Gastroesophageal sphincter (tissue), 4 donors: ENCODE measurements at regions not wholly inside any gene's neighbourhood (a gene's known extent, or its start where the extent isn't known, plus 50 kb on each side); places are given as distances from the start of the nearest gene placed in this dataset.

Source experiments
- ATAC-seq: fragments of 150-250 bp; one replicate; pipeline ENCODE4 v1.9.1; 2016; ENCODE audit warnings: mild to moderate bottlenecking, moderate library complexity
- H3K27ac ChIP-seq, 4 donors: fragments of 200-600 bp; sonication (generic) in 3 of 4; 1 replicate in 3 of 4; 2 replicates in 1 of 4; pipeline ENCODE4 v1.5.1; 2016 to 2019
- H3K27me3 ChIP-seq: fragments of 200-600 bp; sonication (generic); one replicate; pipeline ENCODE4 v1.5.1; 2019
- H3K36me3 ChIP-seq, 2 donors: fragments of 200-600 bp; sonication (generic); one replicate each; pipeline ENCODE4 v1.5.1; 2019; ENCODE audit warnings: control low read depth in 1 of 2
- H3K4me1 ChIP-seq, 3 donors: fragments of 200-600 bp; sonication (generic); 1 replicate in 2 of 3; 2 replicates in 1 of 3; pipeline ENCODE4 v1.5.1; 2016 to 2019; ENCODE audit warnings: control low read depth in 2 of 3
- H3K4me3 ChIP-seq, 2 donors: fragments of 200-600 bp; sonication (generic); one replicate each; pipeline ENCODE4 v1.5.1; 2019; ENCODE audit warnings: mild to moderate bottlenecking in 1 of 2, moderate library complexity in 1 of 2
- H3K9me3 ChIP-seq, 3 donors: fragments of 200-600 bp; sonication (generic); one replicate each; pipeline ENCODE4 v1.5.1; 2017 to 2019; ENCODE audit warnings: control low read depth in 2 of 3
- EP300 ChIP-seq: sonication (generic); formaldehyde crosslinking; IDR thresholded peaks from one replicate; pipeline ENCODE4 v1.6.1; 2017; ENCODE audit warnings: antibody characterized with exemption, mild to moderate bottlenecking
- POLR2A ChIP-seq, 2 donors: fragments of 450-650 bp; IDR thresholded peaks; one replicate each; pipeline ENCODE4 v1.6.1; 2017; ENCODE audit warnings: antibody characterized with exemption in 2 of 2, mild to moderate bottlenecking in 2 of 2, moderate library complexity in 1 of 2
- POLR2AphosphoS5 ChIP-seq: sonication (generic); formaldehyde crosslinking; IDR thresholded peaks from one replicate; pipeline ENCODE4 v1.6.1; 2017; ENCODE audit warnings: antibody characterized with exemption
- WGBS, 2 donors: methylation state at CpG; one replicate each; pipeline ENCODE4 v1.1.5; 2018; ENCODE audit warnings: low coverage in 1 of 2; 5-methylcytosine and 5-hydroxymethylcytosine counted together
- TF ChIP-seq, protein P1 (sequence below), 4 experiments: fragments of 200-600 bp in 2 of 4; fragments of 450-650 bp in 2 of 4; sonication (generic) in 1 of 4; IDR thresholded peaks; one replicate each; pipeline ENCODE4 v1.5.1; 2017 to 2019; ENCODE audit warnings: antibody characterized with exemption in 4 of 4, mild to moderate bottlenecking in 2 of 4, moderate library complexity in 2 of 4

GRCh38 chrX:39830414-39830813 is 267.3 kb downstream of the BCOR start:
- TF ChIP-seq POLR2AphosphoS5 (peak; percentile 60), POLR2A (IDR thresholded peaks at IDR 0.05) (no peak), EP300 (no peak)
- TF ChIP-seq, protein P1, sequence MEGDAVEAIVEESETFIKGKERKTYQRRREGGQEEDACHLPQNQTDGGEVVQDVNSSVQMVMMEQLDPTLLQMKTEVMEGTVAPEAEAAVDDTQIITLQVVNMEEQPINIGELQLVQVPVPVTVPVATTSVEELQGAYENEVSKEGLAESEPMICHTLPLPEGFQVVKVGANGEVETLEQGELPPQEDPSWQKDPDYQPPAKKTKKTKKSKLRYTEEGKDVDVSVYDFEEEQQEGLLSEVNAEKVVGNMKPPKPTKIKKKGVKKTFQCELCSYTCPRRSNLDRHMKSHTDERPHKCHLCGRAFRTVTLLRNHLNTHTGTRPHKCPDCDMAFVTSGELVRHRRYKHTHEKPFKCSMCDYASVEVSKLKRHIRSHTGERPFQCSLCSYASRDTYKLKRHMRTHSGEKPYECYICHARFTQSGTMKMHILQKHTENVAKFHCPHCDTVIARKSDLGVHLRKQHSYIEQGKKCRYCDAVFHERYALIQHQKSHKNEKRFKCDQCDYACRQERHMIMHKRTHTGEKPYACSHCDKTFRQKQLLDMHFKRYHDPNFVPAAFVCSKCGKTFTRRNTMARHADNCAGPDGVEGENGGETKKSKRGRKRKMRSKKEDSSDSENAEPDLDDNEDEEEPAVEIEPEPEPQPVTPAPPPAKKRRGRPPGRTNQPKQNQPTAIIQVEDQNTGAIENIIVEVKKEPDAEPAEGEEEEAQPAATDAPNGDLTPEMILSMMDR (IDR thresholded peaks at IDR 0.05): no peak
- H3K27me3 ChIP-seq: no peaks in the 10 kb centered on the region
- no CpG with 5 or more reads among the region's 2 CpGs for WGBS, 2 donors
- H3K36me3 ChIP-seq: no peaks in the 10 kb centered on the region
- peak overlapping the region in 2 of 4 donors; percentile 1 to 43 for H3K27ac ChIP-seq
- no peaks in the 10 kb centered on the region for H3K9me3 ChIP-seq
- H3K4me3 ChIP-seq: no peak overlapping the region
- peak; percentile 59 for ATAC-seq
- H3K4me1 ChIP-seq: peaks cover 0 to 10% (median 0%) of the 10 kb centered on the region in 3 donors

DNA sequence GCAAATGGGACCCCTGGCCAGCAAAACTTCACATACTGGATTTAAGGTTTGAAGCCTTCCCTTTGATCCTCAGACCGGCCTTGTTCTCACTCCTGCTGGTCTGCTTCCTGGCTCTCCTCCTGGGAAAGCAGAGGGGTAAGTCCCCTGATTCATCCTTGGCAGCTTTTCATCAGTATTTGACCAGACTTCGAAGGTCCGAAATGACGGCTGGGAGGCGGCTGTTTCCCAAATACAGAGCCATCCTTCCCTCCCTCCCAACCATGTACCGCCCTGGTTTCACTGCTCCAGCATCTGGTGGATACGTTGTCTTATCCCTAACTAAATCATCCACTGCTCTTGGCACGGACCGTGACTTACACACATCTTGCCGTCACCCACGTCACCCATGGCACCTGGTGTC is 265.5 kb downstream of the BCOR start:
- no peak for TF ChIP-seq POLR2A (IDR thresholded peaks at IDR 0.05)
- TF ChIP-seq, protein P1 (IDR thresholded peaks at IDR 0.05): no peak
- no peak for TF ChIP-seq EP300
- TF ChIP-seq POLR2AphosphoS5: no peak
- peaks cover 0 to 10% (median 0%) of the 10 kb centered on the region in 3 donors for H3K4me1 ChIP-seq
- H3K36me3 ChIP-seq: no peaks in the 10 kb centered on the region
- no peak for ATAC-seq
- no peak overlapping the region for H3K4me3 ChIP-seq
- H3K9me3 ChIP-seq: no peaks in the 10 kb centered on the region
- H3K27ac ChIP-seq: no peak overlapping the region
- 64% methylated on average over 8 of the region's 11 CpGs; no CpG with 5 or more reads in 1 of the 2 donors for WGBS, 2 donors
- H3K27me3 ChIP-seq: no peaks in the 10 kb centered on the region

DNA sequence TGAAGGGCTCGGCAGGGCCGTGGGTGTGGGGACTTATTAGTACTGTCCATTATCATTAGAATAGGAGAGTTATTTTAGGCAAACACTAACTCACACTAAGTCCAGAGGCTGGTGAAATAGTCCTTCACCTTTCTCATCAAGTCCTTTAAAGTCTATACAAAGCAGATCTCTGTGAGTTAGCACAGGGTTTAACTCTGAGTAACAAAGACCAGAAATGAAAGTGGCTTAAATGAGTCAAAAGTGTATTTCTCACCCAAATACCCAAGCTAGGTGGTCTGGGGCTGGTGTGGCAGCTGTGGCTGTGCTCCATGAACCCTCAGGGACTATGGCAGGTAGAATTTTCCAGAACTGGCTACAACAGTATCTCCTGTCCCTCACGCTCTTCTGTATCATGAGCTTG is 263.2 kb downstream of the BCOR start:
- no peaks in the 10 kb centered on the region for H3K36me3 ChIP-seq
- no peaks in the 10 kb centered on the region for H3K27me3 ChIP-seq
- H3K4me1 ChIP-seq: peaks cover 0 to 10% (median 0%) of the 10 kb centered on the region in 3 donors
- no peak overlapping the region for H3K27ac ChIP-seq
- no peak for ATAC-seq
- WGBS, 2 donors: 80% methylated on average over 1 of the region's 3 CpGs; no CpG with 5 or more reads in 1 of the 2 donors
- TF ChIP-seq, protein P1 (IDR thresholded peaks at IDR 0.05): no peak
- H3K9me3 ChIP-seq: no peaks in the 10 kb centered on the region
- no peak overlapping the region for H3K4me3 ChIP-seq

GRCh38 chrX:39835241-39835640 is 262.5 kb downstream of the BCOR start:
- H3K36me3 ChIP-seq: no peaks in the 10 kb centered on the region
- TF ChIP-seq, protein P1 (IDR thresholded peaks at IDR 0.05): no peak
- TF ChIP-seq EP300: no peak
- TF ChIP-seq POLR2A (IDR thresholded peaks at IDR 0.05): no peak
- TF ChIP-seq POLR2AphosphoS5: no peak
- WGBS, 2 donors: 94% methylated on average over 4 of the region's 5 CpGs; no CpG with 5 or more reads in 1 of the 2 donors
- H3K4me1 ChIP-seq: peaks cover 0 to 4% (median 0%) of the 10 kb centered on the region in 3 donors
- H3K27ac ChIP-seq: no peak overlapping the region
- no peaks in the 10 kb centered on the region for H3K27me3 ChIP-seq
- H3K4me3 ChIP-seq: no peak overlapping the region
- ATAC-seq: no peak
- no peaks in the 10 kb centered on the region for H3K9me3 ChIP-seq

DNA sequence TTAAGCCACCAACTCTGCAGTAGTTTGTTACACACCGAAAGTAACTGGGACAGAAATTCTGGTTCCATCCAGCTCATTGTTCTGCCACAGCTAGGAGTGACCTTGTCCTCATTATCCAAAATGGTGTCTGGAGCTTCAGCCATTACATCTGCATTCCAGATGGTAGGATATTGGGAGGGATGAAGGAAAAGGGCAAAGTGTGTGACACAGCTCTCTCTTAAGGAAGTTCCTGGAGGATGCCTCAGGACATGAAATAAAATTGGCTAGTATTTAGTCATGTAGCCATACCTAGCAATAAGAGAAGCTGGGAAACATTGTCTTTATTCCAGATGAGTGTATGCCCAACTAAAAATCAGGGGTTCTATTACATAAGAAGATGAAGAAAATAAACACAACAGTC is 262.0 kb downstream of the BCOR start:
- TF ChIP-seq POLR2A (IDR thresholded peaks at IDR 0.05): no peak
- TF ChIP-seq EP300: no peak
- TF ChIP-seq, protein P1 (IDR thresholded peaks at IDR 0.05): no peak
- no peak for TF ChIP-seq POLR2AphosphoS5
- H3K27me3 ChIP-seq: no peaks in the 10 kb centered on the region

More for the DNA sequence above, 262.0 kb downstream of the BCOR start:
- 100% methylated on average over 1 of the region's 1 CpG; no CpG with 5 or more reads in 1 of the 2 donors for WGBS, 2 donors
- Histone ChIP-seq H3K4me3 (no peak overlapping the region), H3K4me1 (no peaks in the 10 kb centered on the region), H3K27ac (no peak overlapping the region), H3K9me3 (no peaks in the 10 kb centered on the region), H3K36me3 (no peaks in the 10 kb centered on the region)
- no peak for ATAC-seq
